Mesodermal cell (in vitro differentiated cells): ENCODE measurements at regions not wholly inside any gene's neighbourhood (a gene's known extent, or its start where the extent isn't known, plus 50 kb on each side); places are given as distances from the start of the nearest gene placed in this dataset.

Experiments
- H3K27ac ChIP-seq: 2 replicates; pipeline ENCODE4 v1.7.0; 2013; ENCODE audit warnings: mild to moderate bottlenecking, low read depth, low read length, moderate library complexity; ENCODE audit not compliant: severe bottlenecking
- H3K36me3 ChIP-seq: 2 replicates; pipeline ENCODE4 v1.7.1; 2013; ENCODE audit warnings: mild to moderate bottlenecking, low read length, moderate library complexity; ENCODE audit not compliant: control insufficient read depth, insufficient read depth
- H3K4me1 ChIP-seq: one replicate; pipeline ENCODE4 v1.7.1; 2013; ENCODE audit warnings: mild to moderate bottlenecking, low read length; ENCODE audit not compliant: insufficient read depth, control insufficient read depth, poor library complexity, severe bottlenecking
- H3K4me3 ChIP-seq: 2 replicates; pipeline ENCODE4 v1.7.0; 2013; ENCODE audit warnings: low read length, control low read depth, mild to moderate bottlenecking; ENCODE audit not compliant: insufficient read depth, poor library complexity, severe bottlenecking; ENCODE audit errors: extremely low read depth
- H3K9me3 ChIP-seq: 2 replicates; pipeline ENCODE4 v1.7.1; 2013; ENCODE audit warnings: mild to moderate bottlenecking, low read length, moderate library complexity; ENCODE audit not compliant: control insufficient read depth
- WGBS, 2 experiments: methylation state at CpG; one replicate each; pipeline ENCODE4 v1.1.5; 2013; ENCODE audit warnings: missing lambda C conversion rate in 2 of 2; ENCODE audit not compliant: insufficient coverage in 2 of 2; 5-methylcytosine and 5-hydroxymethylcytosine counted together

GRCh38 chr6:142561511-142562265, 259.9 kb downstream of the ADGRG6 start:
- H3K4me1 ChIP-seq = no peaks in the 10 kb centered on the region
- no peak overlapping the region for H3K4me3 ChIP-seq
- H3K27ac ChIP-seq = no peak overlapping the region
- no peaks in the 10 kb centered on the region for H3K36me3 ChIP-seq
- no peaks in the 10 kb centered on the region for H3K9me3 ChIP-seq
- WGBS, 2 experiments = 83% methylated on average over 1 of the region's 3 CpGs; no CpG with 5 or more reads in 1 of the 2 experiments

DNA sequence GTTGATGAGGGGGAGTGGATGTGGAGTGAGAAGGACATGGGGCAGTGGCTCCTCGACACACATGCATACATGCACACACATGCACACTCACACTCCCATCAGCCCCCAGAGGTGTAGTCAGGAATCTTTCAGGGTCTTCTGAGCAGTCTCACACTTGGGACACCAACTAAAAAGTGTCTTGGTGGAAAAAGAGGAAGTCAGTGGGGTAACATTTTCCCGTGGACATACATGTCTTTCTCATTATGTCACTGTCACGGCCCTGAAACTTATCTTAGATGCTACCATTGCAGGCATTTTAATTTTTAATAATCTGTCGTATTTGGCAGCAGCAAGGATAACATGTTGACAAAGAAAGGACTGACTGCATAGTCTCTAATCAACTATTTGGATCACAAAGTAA, 261.1 kb downstream of the ADGRG6 start:
- Histone ChIP-seq H3K36me3 (no peaks in the 10 kb centered on the region), H3K27ac (no peak overlapping the region), H3K4me1 (peaks cover 4% of the 10 kb centered on the region), H3K4me3 (no peak overlapping the region), H3K9me3 (no peaks in the 10 kb centered on the region)
- 74 to 88% methylated on average over 1 to 3 of the region's 4 CpGs for WGBS, 2 experiments

- no peaks in the 10 kb centered on the region for H3K9me3 ChIP-seq
- 29 to 63% methylated on average over 5 to 8 of the region's 10 CpGs for WGBS, 2 experiments
- H3K36me3 ChIP-seq = no peaks in the 10 kb centered on the region
- no peak overlapping the region for H3K4me3 ChIP-seq
- H3K4me1 ChIP-seq = peaks cover 27% of the 10 kb centered on the region
- no peak overlapping the region for H3K27ac ChIP-seq
Measured at GRCh38 chr6:142566628-142567396, 265.0 kb downstream of the ADGRG6 start.

DNA sequence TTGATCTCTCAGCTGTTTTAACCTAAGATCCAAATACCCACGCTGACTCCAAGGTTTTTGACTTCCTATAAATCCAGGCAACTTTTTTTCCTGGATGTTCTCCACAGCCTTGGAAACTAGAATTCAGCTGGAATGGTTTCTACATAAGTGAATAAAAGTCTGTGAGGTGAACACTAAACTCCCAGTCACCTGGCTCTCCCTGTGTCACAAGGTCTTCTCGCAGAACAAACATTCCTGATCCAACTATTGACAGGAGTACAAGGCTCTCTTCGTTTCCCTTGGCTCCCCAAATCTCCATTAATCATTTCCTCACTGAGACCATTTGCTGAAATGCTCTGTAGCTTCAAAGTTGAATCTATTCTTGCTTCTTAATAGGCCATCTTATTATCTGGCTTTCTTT, 265.7 kb downstream of the ADGRG6 start:
- H3K36me3 ChIP-seq = no peaks in the 10 kb centered on the region
- H3K4me3 ChIP-seq = no peak overlapping the region
- H3K9me3 ChIP-seq = no peaks in the 10 kb centered on the region
- peaks cover 27% of the 10 kb centered on the region for H3K4me1 ChIP-seq
- 86 to 95% methylated on average over 2 to 3 of the region's 3 CpGs for WGBS, 2 experiments
- no peak overlapping the region for H3K27ac ChIP-seq

DNA sequence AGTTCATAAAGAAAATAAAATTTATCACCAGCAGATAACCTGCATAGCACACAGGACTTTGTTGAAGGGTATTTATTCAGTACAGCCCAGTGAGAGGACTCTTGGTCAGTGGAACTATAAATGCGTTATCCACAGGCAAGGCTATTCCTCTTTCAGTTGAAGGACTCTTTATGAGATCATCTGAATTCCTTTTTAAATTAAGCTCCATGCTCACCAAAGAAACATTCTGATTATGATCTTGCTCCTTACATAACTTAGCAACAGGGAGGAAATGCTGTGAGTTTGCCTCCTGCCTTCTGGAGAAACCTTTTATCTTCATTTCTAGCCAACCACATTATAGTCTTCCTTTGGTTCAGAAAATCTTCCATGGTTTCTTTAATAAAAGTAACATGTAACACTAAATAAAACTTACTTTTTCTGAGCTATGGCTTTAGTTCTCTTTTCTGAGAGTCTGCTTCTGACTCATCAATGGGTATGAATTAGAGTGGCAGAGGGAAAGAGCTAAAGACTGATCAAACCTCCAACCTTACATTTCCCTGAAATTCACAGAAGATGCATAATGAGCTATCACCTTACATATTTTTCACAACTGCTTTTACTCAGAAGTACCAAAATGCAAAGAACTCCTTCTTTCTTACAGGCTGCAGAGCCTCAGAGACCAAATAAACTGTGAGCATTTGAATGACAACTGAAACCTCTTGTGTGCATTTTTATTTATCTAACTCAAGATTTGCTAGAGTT, 267.2 kb downstream of the ADGRG6 start:
- H3K27ac ChIP-seq = peak overlapping the region; percentile 61
- WGBS, 2 experiments = 60 to 86% methylated on average over 1 of the region's 1 CpG
- peaks cover 27% of the 10 kb centered on the region for H3K4me1 ChIP-seq
- H3K4me3 ChIP-seq = no peak overlapping the region
- no peaks in the 10 kb centered on the region for H3K36me3 ChIP-seq
- H3K9me3 ChIP-seq = peaks cover 10% of the 10 kb centered on the region

DNA sequence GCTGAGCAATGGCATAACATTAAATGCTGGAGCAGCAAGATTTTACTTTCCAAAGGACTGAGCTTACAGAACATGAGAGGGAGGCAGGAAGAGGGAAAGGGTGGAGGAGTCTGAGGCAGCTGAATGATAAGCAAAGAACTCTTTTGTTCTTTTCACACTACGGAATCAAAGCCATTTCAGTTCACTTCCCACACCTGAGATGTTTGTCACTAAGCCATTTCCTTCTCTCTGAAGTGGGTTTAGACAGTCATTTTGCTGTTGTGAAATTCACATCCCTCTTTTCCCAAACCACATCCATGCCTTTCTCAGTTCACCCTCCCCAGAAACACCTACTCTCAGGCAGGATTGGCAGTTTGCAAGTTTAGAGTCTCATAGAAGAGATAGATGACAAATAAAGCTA, 267.9 kb downstream of the ADGRG6 start:
- WGBS, 2 experiments = no CpG with 5 or more reads among the region's 1 CpG
- Histone ChIP-seq H3K4me3 (no peak overlapping the region), H3K36me3 (no peaks in the 10 kb centered on the region), H3K9me3 (peaks cover 17% of the 10 kb centered on the region), H3K4me1 (peaks cover 27% of the 10 kb centered on the region), H3K27ac (peak overlapping the region; percentile 61)

DNA sequence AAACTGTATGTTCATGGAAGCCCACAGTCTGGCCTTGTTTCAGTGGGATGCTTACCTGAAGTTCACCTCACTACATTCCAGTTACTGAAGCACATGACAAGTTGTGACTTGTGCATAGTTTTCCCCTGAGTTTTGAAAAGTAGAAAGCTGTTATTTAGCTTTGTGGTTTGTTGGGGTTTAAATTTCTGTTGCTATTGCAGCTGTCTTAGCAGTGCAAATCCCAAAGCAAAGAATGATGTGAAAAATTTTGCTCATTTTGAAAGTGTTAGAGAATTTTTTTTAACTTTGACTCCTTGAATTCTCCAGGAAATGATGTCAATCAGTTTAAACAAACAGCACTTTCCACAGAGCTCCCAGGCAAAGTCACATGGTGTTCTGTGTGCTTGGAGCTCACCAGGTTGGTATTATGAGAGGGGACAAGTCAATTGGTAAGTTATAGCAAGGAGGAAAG, 268.4 kb downstream of the ADGRG6 start:
- Histone ChIP-seq H3K4me1 (peaks cover 27% of the 10 kb centered on the region), H3K4me3 (no peak overlapping the region), H3K27ac (peak overlapping the region; percentile 57), H3K36me3 (no peaks in the 10 kb centered on the region), H3K9me3 (peaks cover 21% of the 10 kb centered on the region)

- no peaks in the 10 kb centered on the region for H3K4me1 ChIP-seq
- no peaks in the 10 kb centered on the region for H3K9me3 ChIP-seq
- no peak overlapping the region for H3K4me3 ChIP-seq
- H3K36me3 ChIP-seq = no peaks in the 10 kb centered on the region
- H3K27ac ChIP-seq = no peak overlapping the region
- 82 to 88% methylated on average over 1 to 2 of the region's 2 CpGs for WGBS, 2 experiments
Measured at GRCh38 chr6:142592876-142593275, 291.1 kb downstream of the ADGRG6 start.

DNA sequence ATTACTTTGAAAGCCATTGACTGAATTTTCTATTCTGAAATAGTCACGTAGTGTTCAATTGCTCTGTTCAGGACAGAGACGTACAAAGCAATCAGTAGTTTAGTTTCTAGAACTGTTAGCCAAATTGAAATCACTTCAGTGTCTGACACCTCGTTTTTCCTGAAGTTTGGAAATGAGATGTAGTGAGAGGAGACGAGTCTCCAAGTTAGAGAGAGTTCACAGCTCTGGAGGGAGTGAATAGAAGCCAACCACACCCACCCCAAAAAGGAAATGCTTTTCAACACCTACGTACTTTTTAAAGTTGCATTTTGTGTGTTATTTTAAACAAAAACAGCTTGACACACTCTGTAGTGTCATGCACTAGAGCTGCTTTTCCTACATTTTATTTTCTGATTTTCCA, 296.0 kb downstream of the ADGRG6 start:
- no peak overlapping the region for H3K27ac ChIP-seq
- H3K4me3 ChIP-seq = no peak overlapping the region
- no peaks in the 10 kb centered on the region for H3K36me3 ChIP-seq
- H3K4me1 ChIP-seq = no peaks in the 10 kb centered on the region
- 83 to 100% methylated on average over 1 to 2 of the region's 5 CpGs for WGBS, 2 experiments
- no peaks in the 10 kb centered on the region for H3K9me3 ChIP-seq

DNA sequence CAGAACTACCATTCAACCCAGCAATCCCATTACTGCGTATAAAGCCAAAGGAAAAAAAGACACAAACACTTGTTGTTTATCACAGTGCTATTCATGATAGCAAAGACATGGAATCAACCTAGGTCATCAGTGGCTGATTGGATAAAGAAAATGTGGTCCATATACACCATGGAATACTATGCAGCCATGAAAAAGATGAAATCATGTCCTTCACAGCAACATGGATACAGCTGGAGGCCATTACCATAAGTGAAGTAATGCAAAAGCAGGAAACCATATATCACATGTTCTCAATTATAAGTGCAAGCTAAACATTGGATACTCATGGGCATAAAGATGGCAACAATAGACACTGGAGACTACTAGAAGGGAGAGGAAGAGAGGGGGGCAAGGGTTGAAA, 299.6 kb downstream of the ADGRG6 start:
- 100% methylated on average over 1 of the region's 1 CpG; no CpG with 5 or more reads in 1 of the 2 experiments for WGBS, 2 experiments
- no peak overlapping the region for H3K27ac ChIP-seq
- H3K36me3 ChIP-seq = no peaks in the 10 kb centered on the region
- H3K9me3 ChIP-seq = no peaks in the 10 kb centered on the region
- H3K4me1 ChIP-seq = peaks cover 9% of the 10 kb centered on the region
- H3K4me3 ChIP-seq = no peak overlapping the region
